HG03066 (cell line): ENCODE measurements at regions not wholly inside any gene's neighbourhood (a gene's known extent, or its start where the extent isn't known, plus 50 kb on each side); places are given as distances from the start of the nearest gene placed in this dataset.

ENCODE experiments used
- ATAC-seq: cut with Tn5 transposase; IDR thresholded peaks from one replicate; pipeline ENCODE4 v1.9.1; 2021; ENCODE audit warnings: low read depth; ENCODE audit not compliant: unreplicated experiment

- ATAC-seq, result no peak
These were observed 185.9 kb downstream of the CRPPA start for GRCh38 chr7:16235147-16236114.

DNA sequence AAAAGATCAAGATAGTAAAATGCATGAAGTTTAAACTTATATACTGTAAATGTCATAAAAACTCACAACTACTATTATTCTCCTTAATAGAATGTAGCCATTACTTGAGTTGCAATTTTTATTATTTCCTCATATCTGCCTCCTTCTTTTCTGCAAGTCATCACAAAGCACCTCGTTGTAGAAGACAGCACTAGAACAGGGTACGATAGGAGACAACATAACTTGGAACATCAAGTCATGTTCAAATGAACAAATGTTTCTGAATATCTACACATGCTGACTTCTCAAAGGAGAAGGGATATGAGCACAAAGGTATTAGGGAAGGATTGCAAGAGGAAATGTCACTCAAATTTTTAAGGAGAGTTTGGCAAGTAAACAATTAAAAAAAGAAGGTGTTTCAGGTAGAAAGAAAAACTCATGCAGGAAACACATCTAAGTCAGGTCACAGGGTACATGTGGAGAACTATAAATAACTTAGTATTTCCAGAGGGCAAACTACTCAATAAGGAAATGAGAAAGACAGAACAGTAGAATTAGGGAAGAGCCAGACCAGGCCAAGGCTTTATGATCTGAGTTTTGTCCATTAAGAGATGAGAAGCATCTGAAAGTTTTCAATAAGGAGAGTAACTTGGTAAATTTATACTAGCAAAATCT is 186.7 kb downstream of the CRPPA start:
- no peak for ATAC-seq

- ATAC-seq, result no peak
These were observed 187.8 kb downstream of the CRPPA start for GRCh38 chr7:16233517-16233916.

- no peak for ATAC-seq
These were observed 189.1 kb downstream of the CRPPA start for GRCh38 chr7:16232273-16232672.

- no peak for ATAC-seq
These were observed 197.2 kb downstream of the CRPPA start for GRCh38 chr7:16223963-16224707.

- ATAC-seq, result no peak
These were observed 208.7 kb downstream of the CRPPA start for GRCh38 chr7:16212610-16213009.

DNA sequence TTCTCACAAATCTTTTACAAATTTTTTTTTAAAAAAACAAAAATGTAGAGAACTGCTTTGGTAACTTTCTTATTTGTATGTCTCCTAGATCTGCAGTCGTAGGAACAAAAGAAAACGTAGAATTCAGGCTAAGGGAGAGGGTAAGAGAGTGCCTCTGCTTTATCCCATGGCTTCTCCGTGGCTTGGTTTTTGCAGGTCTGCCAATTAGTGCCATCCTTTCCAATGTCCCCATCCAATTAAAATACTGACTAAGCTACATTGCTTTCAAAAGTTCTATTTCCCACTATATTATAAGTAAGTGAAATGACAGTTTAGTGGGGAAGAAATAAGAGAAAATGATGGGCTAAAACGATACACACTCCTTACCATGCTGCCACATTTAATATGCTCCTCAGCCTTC is 209.3 kb downstream of the CRPPA start:
- ATAC-seq, result no peak

DNA sequence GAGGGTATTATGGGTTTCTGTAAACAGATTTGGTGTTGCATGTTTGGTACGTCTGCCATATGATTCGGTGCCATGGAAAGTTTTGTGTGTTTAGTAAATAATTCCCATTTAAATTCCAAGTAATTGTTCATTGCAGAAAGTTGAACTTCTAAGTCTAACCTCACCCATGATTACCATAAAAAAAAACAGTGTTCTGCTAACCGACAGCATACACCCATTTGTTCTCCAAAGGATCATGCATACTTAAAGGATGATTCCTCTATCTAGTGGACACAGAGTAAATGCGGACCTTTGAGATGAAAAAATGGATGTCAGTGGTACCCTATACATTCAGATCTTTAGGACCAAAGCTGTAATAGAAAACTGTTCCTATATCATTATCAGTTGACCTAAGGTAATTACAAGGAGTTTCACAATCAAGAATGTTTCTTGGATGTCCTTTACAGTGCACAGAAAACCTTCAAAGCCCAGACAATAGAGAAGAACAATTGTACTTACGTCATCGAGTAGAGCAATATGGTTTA is 209.9 kb downstream of the CRPPA start:
- no peak for ATAC-seq

DNA sequence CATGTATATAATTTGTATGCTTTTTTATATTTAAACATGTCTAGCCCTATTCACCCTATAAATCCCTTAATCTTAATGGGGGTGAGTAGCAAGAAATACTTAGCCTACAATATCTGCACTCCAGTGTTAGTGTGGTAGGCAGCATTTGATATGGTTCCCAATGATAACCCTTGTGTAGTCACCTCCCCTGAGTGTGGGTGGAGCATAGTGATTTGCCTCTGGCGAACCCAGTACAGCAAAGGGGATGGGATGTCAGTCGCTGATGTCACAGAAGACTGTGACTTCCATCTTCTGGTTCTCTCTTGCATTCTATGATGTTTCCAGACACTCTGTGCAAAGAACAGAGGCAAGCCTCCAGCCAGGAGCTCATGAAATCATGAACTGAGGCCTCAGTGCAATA is 211.2 kb downstream of the CRPPA start:
- no peak for ATAC-seq

GRCh38 chr7:16207321-16207720 is 214.0 kb downstream of the CRPPA start:
- ATAC-seq, result no peak

DNA sequence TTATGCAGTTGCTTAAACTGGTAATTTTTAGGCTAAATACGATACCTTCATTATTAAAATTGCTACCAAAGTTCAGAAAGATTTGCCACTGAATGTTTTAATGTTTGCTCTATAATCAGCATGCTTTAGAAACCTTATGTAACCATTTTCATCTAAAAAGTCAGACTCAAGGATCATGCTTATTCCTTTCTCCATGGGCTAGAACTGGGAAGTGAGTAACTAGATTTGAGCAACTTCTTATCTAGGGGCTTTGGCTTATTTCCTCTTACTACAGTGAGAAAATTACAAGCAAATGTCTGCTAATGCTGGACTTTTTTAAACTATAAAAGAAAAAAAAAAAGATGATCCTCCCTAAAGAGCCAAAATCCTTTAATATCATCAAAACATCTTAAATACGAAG is 215.9 kb downstream of the CRPPA start:
- ATAC-seq, result no peak

- ATAC-seq, result no peak
These were observed 216.4 kb downstream of the CRPPA start for GRCh38 chr7:16204953-16205352.

DNA sequence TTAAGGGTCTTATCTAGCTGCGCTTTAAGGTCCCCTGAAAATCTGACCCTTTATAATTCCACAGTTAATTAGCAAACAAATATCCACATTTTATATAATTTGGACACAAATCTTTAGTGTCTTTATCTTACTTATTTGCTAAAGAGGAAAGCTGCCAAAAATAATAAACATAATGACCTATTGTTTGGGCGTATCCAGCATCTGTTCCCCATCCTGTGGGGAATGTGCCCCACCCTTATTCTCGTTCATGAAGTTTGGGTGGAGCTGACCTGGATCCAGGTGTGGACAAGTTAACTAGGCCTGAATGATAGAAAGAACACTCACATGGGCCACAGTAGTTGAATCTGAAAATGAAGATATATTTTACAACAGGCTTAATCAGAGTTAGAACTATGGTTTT is 218.3 kb downstream of the CRPPA start:
- ATAC-seq, result no peak

- ATAC-seq, result no peak
These were observed 219.0 kb downstream of the CRPPA start for GRCh38 chr7:16202303-16202702.

GRCh38 chr7:16200591-16200990 is 220.7 kb downstream of the CRPPA start:
- ATAC-seq, result no peak

DNA sequence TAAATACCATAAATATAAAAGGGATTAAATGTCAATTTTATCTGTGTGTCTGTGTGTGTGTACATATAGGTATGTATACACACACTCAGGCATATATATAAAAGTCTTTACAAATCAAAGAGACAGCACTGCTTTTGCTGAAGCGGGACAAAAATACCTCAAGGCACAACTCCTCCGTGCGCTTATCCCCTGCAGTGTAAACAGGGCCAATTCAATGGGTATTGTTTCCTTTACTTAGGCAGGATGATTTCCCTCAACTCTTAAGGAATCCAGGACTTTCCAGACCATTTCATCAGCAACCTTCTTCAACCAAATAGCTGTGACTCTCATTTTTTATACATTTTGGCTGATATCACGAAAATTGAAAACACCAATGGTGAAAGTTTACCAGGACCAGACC is 227.7 kb downstream of the CRPPA start:
- no peak for ATAC-seq

DNA sequence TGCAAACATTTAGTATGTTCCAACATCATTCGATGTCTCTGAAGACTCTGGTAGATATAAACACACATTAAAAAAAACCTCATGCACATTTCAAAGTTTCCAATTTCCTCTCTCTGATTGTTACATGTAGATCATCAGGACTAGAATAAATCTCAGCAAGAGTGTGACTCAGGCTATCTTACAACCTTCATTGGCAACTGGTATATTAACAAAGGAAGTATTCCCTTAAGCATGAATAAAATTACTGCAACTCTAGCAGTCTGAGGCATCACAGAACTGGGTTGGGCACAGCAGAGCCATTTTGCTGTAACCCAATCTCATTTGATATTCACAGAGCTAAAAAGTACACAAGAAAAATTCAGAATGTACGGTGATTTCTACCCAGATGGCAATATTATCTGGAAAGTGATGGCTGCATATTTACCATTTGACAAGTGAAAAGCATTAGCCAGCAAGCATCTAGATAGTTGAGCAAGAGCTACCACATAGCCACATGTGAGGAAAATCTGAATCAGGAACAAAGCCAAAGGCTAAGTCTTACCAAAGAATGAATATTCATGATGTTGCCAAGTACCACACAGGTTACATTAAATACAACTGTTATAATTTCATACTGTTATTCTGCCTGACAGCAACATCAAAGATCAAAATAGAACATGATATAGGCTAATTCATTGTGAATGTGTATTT is 232.2 kb downstream of the CRPPA start:
- no peak for ATAC-seq

DNA sequence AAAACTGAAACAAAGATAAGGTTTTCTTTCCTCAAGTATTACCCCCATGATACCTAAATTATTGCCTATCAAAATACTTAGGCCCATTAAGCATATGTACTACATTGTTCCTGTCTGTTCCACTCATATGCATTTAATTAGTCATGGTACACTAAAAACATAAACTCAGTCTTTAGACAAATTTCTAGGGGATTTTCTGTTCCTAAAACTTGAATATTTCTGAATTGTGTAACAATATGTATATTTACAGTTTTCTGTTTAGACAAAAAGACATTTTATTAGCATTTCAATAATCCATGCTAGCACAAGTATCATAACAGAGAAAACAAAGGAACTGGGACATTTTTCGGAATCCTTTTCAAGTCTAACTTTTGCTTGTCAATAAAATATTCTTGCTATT is 234.2 kb downstream of the CRPPA start:
- ATAC-seq, result no peak

DNA sequence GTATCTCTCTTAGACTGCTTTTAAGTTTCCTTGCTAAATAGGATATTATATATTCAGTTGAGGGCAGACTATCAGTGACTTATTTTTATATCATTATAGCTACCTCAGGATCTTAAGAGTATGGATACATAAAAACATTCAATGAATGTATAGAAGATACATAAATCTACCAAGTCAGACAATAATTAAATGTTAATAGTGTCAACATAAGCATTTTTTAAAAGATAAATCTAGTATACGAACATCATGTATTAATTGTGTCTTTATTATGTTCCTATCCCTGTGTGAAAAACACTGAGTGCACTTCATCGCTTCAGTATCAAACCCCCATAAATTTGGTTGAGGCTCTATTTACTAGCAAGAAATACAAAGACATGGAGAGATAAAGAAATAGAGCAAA is 242.8 kb downstream of the CRPPA start:
- no peak for ATAC-seq

GRCh38 chr7:16178092-16178491 is 243.2 kb downstream of the CRPPA start:
- no peak for ATAC-seq
